Natural killer cell (primary cell): ENCODE measurements at regions not wholly inside any gene's neighbourhood (a gene's known extent, or its start where the extent isn't known, plus 50 kb on each side); places are given as distances from the start of the nearest gene placed in this dataset.

Source experiments
- ATAC-seq, 3 donors: fragments of 150-1000 bp in 2 of 3; fragments of 200-7000 bp in 1 of 3; cut with Tn5 transposase; 1 replicate in 1 of 3; 2 replicates in 2 of 3; pipeline ENCODE4 v1.10.0; 2021; ENCODE audit warnings: mild to moderate bottlenecking in 2 of 3, moderate library complexity in 2 of 3
- DNase-seq, 2 donors: peaks; one replicate each; pipeline versions ENCODE4 v3.0.0 to v3.0.0-alpha.2; 2013 to 2021; ENCODE audit warnings: mixed read lengths in 1 of 2
- H3K27ac ChIP-seq: one replicate; pipeline ENCODE4 v1.5.1; 2013; ENCODE audit warnings: mild to moderate bottlenecking, low read length
- H3K27me3 ChIP-seq: one replicate; pipeline ENCODE4 v1.6.1; 2013; ENCODE audit warnings: low read length; ENCODE audit not compliant: control insufficient read depth, insufficient read depth
- H3K36me3 ChIP-seq: one replicate; pipeline ENCODE4 v1.6.1; 2013; ENCODE audit warnings: low read length; ENCODE audit not compliant: control insufficient read depth, insufficient read depth
- H3K4me1 ChIP-seq: one replicate; pipeline ENCODE4 v1.6.1; 2013; ENCODE audit warnings: low read length; ENCODE audit not compliant: control insufficient read depth, insufficient read depth
- H3K4me3 ChIP-seq: one replicate; pipeline ENCODE4 v1.5.1; 2013; ENCODE audit warnings: low read length
- H3K9me3 ChIP-seq: one replicate; pipeline ENCODE4 v1.6.1; 2013; ENCODE audit warnings: low read length; ENCODE audit not compliant: control insufficient read depth, insufficient read depth
- H3K27ac Mint-ChIP-seq, 2 donors: one replicate each; pipeline ENCODE4 v1.8.0; 2022; ENCODE audit warnings: mild to moderate bottlenecking in 2 of 2, mixed read lengths in 2 of 2, moderate library complexity in 1 of 2
- H3K27me3 Mint-ChIP-seq, 2 donors: one replicate each; pipeline ENCODE4 v1.8.0; 2022; ENCODE audit warnings: low read depth in 2 of 2, mixed read lengths in 2 of 2
- H3K36me3 Mint-ChIP-seq: one replicate; pipeline ENCODE4 v1.8.0; 2022; ENCODE audit warnings: mixed read lengths
- H3K4me1 Mint-ChIP-seq, 2 donors: one replicate each; pipeline ENCODE4 v1.8.0; 2022; ENCODE audit warnings: mixed read lengths in 2 of 2
- H3K4me3 Mint-ChIP-seq: one replicate; pipeline ENCODE4 v1.8.0; 2022; ENCODE audit warnings: mild to moderate bottlenecking, moderate library complexity, mixed read lengths
- H3K9me3 Mint-ChIP-seq, 2 donors: one replicate each; pipeline ENCODE4 v1.8.0; 2022; ENCODE audit warnings: mixed read lengths in 2 of 2
- CTCF ChIP-seq: fragments of 200-600 bp; IDR thresholded peaks from one replicate; pipeline ENCODE4 v1.8.0; 2022; ENCODE audit warnings: antibody characterized with exemption
- WGBS: methylation state at CpG from one replicate; pipeline ENCODE4 v1.1.7; 2013; ENCODE audit warnings: missing lambda C conversion rate; ENCODE audit not compliant: insufficient coverage; 5-methylcytosine and 5-hydroxymethylcytosine counted together
- intact Hi-C: fragments of 100-400 bp; cut with micrococcal nuclease; formaldehyde crosslinking; loops from one replicate; pipeline ENCODE4 v1.14.2; 2022

DNA sequence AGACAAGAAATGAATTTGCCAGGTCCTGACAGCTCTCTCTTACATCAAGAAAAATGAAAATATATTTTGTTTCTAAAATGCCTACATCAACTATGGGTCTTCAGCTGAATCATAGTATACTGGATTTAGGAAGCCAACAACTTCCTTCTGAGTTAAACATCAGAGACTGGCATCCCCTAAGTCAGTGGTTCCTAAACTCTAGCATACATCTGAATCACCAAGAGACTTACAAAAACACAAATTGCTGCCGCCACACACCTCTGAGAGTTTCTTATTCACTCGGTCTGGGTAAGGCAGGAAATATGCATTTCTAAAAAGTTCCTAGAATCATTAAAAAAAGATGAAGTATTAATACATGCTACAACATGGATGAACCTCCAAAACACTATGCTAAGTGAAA is 60.4 kb upstream of the TMEM252 start:
- Mint-ChIP-seq H3K27me3 (peaks cover 6 to 20% of the 10 kb centered on the region in 2 donors), H3K27ac (no peak overlapping the region), H3K9me3 (no peaks in the 10 kb centered on the region), H3K4me1 (no peaks in the 10 kb centered on the region), H3K4me3 (no peak overlapping the region), H3K36me3 (no peaks in the 10 kb centered on the region)
- Histone ChIP-seq H3K4me3 (no peak overlapping the region), H3K36me3 (no peaks in the 10 kb centered on the region), H3K27ac (no peak overlapping the region), H3K27me3 (no peaks in the 10 kb centered on the region), H3K4me1 (no peaks in the 10 kb centered on the region), H3K9me3 (no peaks in the 10 kb centered on the region)
- no peak for TF ChIP-seq CTCF
- 60% methylated on average over 1 of the region's 2 CpGs for WGBS
- no peak for ATAC-seq
- DNase-seq: no peak
- intact Hi-C loops: loop anchor here (5.0 kb wide), 1 partner anchor 221 kb away; no protein-coding TSS in a partner anchor

- Mint-ChIP-seq H3K27ac (no peak overlapping the region), H3K4me3 (no peak overlapping the region), H3K36me3 (no peaks in the 10 kb centered on the region), H3K9me3 (no peaks in the 10 kb centered on the region), H3K27me3 (peaks cover 9 to 20% of the 10 kb centered on the region in 2 donors), H3K4me1 (no peaks in the 10 kb centered on the region)
- 82% methylated on average over 2 of the region's 2 CpGs for WGBS
- TF ChIP-seq CTCF: no peak
- H3K9me3 ChIP-seq: no peaks in the 10 kb centered on the region
- no peak overlapping the region for H3K27ac ChIP-seq
- intact Hi-C loops: loop anchor here (5.0 kb wide), 1 partner anchor 219 kb away; no protein-coding TSS in a partner anchor
- no peaks in the 10 kb centered on the region for H3K4me1 ChIP-seq
- H3K4me3 ChIP-seq: no peak overlapping the region
- no peak for ATAC-seq
- no peak for DNase-seq
- H3K27me3 ChIP-seq: no peaks in the 10 kb centered on the region
- no peaks in the 10 kb centered on the region for H3K36me3 ChIP-seq
Measured at GRCh38 chr9:68603371-68603770, 62.7 kb upstream of the TMEM252 start.

- no peak overlapping the region for H3K27ac Mint-ChIP-seq
- no peak for ATAC-seq
- no peaks in the 10 kb centered on the region for H3K4me1 Mint-ChIP-seq
- Histone ChIP-seq H3K36me3 (no peaks in the 10 kb centered on the region), H3K27me3 (no peaks in the 10 kb centered on the region), H3K27ac (no peak overlapping the region), H3K4me3 (no peak overlapping the region), H3K9me3 (no peaks in the 10 kb centered on the region), H3K4me1 (no peaks in the 10 kb centered on the region)
- no peaks in the 10 kb centered on the region for H3K36me3 Mint-ChIP-seq
- no peak for TF ChIP-seq CTCF
- H3K27me3 Mint-ChIP-seq: peaks cover 2 to 12% of the 10 kb centered on the region in 2 donors
- no peaks in the 10 kb centered on the region for H3K9me3 Mint-ChIP-seq
- H3K4me3 Mint-ChIP-seq: no peak overlapping the region
- WGBS: 94% methylated on average over 16 of the region's 17 CpGs
- DNase-seq: no peak
- intact Hi-C loops: no loop called here
Measured at GRCh38 chr9:68608763-68609162, 68.1 kb upstream of the TMEM252 start.

GRCh38 chr9:68609901-68610415 is 69.3 kb upstream of the TMEM252 start:
- WGBS: 87% methylated on average over 7 of the region's 7 CpGs
- no peaks in the 10 kb centered on the region for H3K36me3 ChIP-seq
- H3K27me3 Mint-ChIP-seq: peaks cover 0 to 19% of the 10 kb centered on the region in 2 donors
- H3K4me1 ChIP-seq: no peaks in the 10 kb centered on the region
- H3K4me3 ChIP-seq: no peak overlapping the region
- ATAC-seq: no peak
- H3K9me3 Mint-ChIP-seq: no peaks in the 10 kb centered on the region
- intact Hi-C loops: no loop called here
- no peaks in the 10 kb centered on the region for H3K9me3 ChIP-seq
- no peaks in the 10 kb centered on the region for H3K27me3 ChIP-seq
- no peak for DNase-seq
- H3K4me1 Mint-ChIP-seq: no peaks in the 10 kb centered on the region
- TF ChIP-seq CTCF: no peak
- H3K4me3 Mint-ChIP-seq: no peak overlapping the region
- H3K36me3 Mint-ChIP-seq: no peaks in the 10 kb centered on the region
- no peak overlapping the region for H3K27ac ChIP-seq
- no peak overlapping the region for H3K27ac Mint-ChIP-seq
